T1000 (cell line): ENCODE measurements at regions not wholly inside any gene's neighbourhood (a gene's known extent, or its start where the extent isn't known, plus 50 kb on each side); places are given as distances from the start of the nearest gene placed in this dataset.
"Not testable (repeated sequence)": the region's sequence is repeated elsewhere in the genome, so short reads cannot be mapped to it uniquely, and the experiment has no call there.

ENCODE experiments used
- DNase-seq: peaks from one replicate; lab custom pipeline; 2025; ENCODE audit warnings: mixed read lengths; lab: John Stamatoyannopoulos, UW

- no peak for DNase-seq
Observed at GRCh38 chr10:37572206-37572605, 285.2 kb downstream of the ZNF248 start.

- DNase-seq: no peak
Observed at GRCh38 chr10:37566332-37566731, 291.1 kb downstream of the ZNF248 start.

GRCh38 chr10:37563715-37564108, 293.7 kb downstream of the ZNF248 start:
- no peak for DNase-seq

DNA sequence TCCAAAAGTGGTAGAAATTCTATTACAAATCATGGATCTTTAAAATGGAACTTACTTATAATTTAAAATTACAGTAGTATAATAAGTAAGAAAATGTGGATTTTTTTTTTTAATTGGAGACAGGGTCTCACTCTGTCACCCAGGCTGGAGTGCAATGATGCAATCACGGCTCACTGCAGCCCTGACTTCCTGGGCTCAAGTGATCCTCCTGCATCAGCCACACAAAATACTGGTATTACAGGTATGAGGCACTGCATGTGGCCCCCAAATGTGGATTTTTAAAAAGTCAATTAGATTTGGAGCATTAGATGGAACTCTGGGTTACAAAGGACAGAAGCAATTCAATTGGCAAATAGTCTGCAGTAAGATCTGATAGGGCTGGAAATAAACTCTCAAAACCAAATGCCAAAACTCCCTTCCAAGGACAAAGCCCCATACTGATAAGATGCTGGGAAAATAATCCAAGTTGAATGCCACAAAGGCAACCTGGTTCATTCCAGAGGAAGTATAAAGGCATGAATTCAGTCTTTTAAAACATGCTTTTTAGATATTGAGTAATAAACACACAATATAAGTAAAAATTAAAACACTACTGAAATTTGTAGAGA, 294.2 kb downstream of the ZNF248 start:
- no peak for DNase-seq

DNA sequence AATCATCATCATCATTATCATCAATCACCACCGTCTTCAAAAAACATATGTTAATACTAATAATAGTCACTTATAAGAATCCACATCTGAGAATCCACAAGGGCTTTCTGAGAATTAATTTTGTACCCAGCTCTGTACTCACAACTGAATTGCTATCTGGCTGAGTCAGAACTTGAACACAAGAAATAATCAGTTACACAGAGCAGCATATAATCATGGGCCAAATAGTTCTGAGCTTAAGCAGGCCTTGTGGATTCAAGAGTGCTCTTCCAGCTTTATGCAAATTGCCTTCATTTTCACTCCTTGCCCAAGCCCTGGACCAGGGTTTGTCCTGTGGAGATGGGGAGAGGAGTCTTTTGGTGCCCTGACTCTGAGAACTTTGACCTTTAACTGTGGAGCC, 304.5 kb downstream of the ZNF248 start:
- DNase-seq: no peak

DNA sequence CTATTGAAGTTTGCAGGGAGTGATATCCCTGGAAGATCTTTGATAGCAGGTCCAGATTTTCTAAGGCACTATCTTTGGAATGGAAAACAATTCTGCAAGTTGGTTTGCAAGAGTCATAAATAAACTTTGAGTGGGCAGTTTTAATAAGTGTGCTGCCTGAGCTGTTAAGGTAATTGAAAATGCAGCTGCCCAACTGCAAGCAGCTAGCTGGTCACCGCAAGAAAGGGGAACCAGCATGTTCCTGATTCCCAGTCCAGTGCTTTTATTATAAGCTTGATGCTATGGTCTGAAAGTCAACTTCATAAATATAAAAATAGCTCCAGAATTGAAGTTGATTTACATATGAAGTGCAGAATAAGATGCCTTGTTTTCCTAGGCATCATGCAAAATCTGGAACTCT, 308.4 kb downstream of the ZNF248 start:
- DNase-seq: no peak

DNA sequence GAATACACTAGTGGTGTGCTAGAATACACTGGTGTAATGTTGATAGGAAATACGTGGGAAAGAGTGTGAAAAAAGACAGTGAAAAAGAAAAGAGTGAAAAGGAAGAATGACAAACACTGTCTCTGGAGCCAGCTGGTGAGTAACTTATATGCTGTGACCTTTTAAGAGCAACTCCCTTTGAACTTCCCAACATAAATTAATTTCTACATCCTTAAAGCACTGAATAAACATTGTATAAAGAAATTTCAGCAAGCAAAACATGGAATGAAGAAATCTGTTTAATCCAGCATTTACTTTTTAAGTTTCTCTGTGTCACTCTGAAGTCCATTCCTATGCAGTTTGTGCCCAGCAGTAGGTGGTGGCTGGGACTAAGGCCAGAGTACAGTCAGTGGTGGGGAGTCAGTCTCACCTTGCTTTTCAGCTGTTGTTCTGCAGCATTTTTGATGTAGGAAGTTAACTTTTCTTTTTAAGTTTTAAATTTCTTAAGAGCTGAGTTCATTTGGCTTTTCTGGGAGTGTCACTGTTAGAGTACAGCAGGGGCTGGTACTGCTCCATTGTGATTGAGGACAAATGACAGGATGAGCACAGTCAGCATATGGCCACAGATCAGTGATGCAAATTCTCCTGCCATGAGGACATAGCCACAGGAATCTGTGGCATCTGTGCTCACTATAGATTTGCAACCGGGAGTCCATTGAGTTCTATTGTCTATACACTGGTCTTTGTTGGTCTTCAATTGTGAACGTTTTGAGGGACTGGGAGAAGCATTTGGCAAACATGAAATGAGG, 321.8 kb downstream of the ZNF248 start:
- DNase-seq: peak; percentile 98

GRCh38 chr10:37534166-37534565, 323.2 kb downstream of the ZNF248 start:
- no peak for DNase-seq

- not testable (repeated sequence) for DNase-seq
Observed at GRCh38 chr10:37525410-37525809, 332.0 kb downstream of the ZNF248 start.

- DNase-seq: no peak
Observed at GRCh38 chr10:37520488-37520887, 336.9 kb downstream of the ZNF248 start.

- DNase-seq: not testable (repeated sequence)
Observed at GRCh38 chr10:37510520-37510919, 346.9 kb downstream of the ZNF248 start.

GRCh38 chr10:37496061-37496460, 361.3 kb downstream of the ZNF248 start:
- DNase-seq: no peak

DNA sequence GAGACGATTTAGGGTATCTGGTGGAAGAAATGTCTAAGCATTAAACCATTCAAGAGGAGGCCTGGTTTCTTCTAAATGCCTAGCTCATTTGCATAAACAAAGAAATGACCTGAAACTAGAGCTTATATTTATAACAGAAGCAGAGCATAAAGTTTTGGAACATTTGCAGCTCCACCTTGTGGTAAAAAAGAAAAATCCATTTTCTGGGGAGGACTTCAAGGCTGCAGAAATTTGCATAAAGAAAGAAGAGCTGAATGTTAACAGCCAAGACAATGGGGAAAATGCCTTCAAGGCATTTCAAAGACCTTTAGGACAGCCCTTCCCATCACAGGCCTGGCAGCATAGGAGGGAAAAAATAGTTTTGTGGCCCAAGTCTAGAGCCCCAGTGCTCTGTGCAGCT, 362.0 kb downstream of the ZNF248 start:
- DNase-seq: peak; percentile 89

- not testable (repeated sequence) for DNase-seq
Observed at GRCh38 chr10:37493185-37493796, 364.1 kb downstream of the ZNF248 start.

GRCh38 chr10:37490266-37490665, 364.9 kb downstream of the ANKRD30A start:
- DNase-seq: peak; percentile 96

DNA sequence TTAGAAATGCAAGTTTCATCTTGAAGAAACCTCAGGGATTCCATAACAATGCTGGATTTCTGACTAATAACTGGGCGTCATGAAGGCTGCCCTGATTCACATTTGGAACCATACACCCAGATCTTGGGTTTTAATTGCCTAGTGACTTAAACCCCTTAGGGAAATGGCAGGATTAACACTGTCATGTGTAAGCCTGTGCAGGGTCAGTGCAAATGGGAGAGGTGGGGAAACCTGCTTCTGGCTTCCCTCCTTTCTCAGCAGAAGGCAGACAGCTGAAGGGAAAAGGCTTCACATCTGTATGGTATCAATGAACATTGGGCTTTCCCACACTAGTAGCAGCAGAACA, 364.2 kb downstream of the ANKRD30A start:
- DNase-seq: no peak

DNA sequence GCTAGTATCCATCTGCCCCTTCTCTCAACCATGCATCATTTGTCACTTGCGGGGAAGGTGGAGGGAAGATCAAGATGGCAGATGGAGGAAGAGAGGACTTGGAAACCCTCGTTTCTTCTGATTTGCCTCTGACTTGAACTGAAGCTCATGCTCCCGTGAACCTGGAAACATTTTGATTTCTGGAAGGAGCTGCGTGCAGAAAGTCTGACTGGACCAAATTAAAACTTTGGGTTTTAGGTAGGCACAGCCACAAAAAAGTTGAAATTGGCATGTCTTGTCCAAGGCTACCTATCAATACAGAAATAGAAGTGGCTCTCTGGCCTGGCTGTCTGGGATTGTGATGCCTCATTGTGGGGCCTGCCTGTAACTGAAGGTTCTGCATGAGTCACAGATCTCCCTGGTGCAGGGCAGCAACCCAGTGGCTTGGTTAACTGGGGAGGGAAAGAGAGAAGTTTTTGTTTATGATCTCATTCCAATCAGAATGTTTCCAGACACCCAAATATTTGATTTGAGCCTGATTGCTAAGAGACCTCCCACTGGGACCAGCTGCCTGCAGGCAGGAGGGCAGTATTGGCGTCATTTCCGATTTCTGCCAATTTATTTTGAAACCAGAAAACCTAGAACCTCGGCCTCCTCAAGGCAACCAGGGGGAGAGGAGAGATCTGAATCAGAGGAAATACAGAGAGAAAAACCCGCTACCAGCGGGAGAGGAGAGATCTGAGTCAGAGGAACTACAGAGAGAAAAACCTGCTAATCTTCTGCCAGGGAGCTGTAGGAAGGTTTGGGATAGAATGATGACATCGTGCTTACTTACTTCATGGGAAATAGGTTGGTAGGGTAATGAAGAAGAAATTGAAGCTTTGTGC, 363.6 kb downstream of the ANKRD30A start:
- DNase-seq: peak; percentile 100

DNA sequence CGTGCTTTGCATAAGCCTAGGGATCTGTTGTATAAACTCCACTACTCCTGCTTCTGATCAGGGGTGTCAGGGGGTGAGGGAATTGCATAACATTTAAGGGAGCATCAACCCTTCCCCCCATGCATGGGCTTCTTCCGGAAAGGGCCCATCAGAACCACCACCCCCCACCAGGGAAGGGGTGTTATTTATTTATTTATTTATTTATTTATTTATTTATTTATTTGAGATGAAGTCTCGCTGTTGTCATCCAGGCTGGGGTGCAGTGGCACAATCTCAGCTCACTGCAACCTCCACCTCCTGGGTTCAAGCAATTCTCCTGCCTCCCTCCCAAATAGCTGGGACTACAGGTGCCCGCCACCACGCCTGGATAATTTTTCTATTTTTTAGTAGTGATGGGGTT, 355.2 kb downstream of the ANKRD30A start:
- DNase-seq: not testable (repeated sequence)

DNA sequence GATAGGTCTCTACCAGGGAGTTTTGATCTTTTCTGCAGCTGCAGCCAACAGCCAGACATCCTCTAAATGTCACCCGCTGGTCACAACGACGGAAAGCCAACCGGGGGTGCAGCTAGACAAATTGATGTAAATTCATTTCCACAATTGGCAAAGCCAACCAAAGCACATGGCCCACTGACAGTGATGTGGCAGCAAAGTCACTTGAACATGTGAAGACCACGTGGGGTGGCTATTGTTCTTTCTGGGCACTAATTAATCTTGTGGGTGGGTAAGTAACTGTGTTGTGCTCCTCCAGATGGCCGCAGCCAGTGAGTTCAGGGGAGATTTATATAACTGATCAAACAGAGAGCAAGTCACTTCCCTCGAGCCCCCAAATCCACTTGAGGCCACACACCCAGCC, 354.1 kb downstream of the ANKRD30A start:
- DNase-seq: no peak

DNA sequence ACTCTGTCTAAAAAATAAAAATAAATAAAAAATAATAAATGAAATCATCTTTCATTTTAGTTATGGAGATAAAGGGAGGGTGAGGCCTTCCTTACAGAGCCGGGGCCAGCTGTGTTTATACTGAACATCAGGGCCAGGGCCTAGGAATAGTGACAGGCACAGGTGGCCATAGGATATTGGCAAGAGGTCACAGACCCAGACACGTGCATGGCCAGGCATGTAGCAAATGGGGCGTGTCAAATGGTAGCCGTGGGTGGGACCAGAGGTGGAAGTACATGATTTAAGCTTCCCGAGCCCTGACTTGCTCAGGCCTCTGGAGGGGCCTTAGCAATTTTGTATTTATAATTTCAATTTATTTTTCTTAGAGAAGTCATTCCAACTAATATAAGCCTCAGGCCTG, 353.0 kb downstream of the ANKRD30A start:
- no peak for DNase-seq

DNA sequence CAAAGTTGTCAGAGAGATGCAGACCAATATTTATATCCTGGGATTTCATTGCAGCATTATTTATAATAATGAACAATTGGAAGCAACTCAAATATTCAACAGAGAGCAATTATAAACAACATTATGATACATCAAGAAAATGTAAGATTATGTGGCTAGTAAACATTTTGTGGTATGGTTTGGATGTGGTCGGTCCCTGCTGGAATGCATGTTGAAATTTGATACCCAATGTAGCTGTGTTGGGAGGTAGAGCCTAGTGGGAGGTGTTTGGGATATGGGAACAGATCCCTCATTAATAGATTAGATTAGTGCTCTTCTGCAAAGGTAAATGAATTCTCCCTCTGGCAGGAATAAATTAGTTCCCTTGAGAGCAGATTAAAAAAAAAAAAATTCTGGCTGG, 350.9 kb downstream of the ANKRD30A start:
- no peak for DNase-seq

- no peak for DNase-seq
Observed at GRCh38 chr10:37474645-37475044, 349.2 kb downstream of the ANKRD30A start.
